GM12878 (cell line): ENCODE measurements at regions not wholly inside any gene's neighbourhood (a gene's known extent, or its start where the extent isn't known, plus 50 kb on each side); places are given as distances from the start of the nearest gene placed in this dataset.
A peak's percentile ranks its signal among the peaks of the same experiment; 100 is the strongest.

Source experiments
- ATAC-seq: fragments of 200-7000 bp; cut with Tn5 transposase; 3 replicates; pipeline ENCODE4 v1.9.1; 2020; ENCODE audit warnings: mild to moderate bottlenecking, moderate library complexity
- BruUV-seq: library from RNA; stranded (reverse); fragments of 400-500 nt; replicated peaks from 2 replicates; lab custom pipeline; 2021; lab: Mats Ljungman, UMichigan
- CTCF ChIA-PET: fragments of 300-600 bp; sonication (Branson Sonifier 250); formaldehyde crosslinking; extraction: SDS; loops from one replicate; lab custom pipeline; 2021; ENCODE audit warnings: inconsistent platforms; lab: Yijun Ruan, JAX
- POLR2A ChIA-PET: fragments of 350-600 bp; formaldehyde crosslinking; extraction: SDS; loops from one replicate; lab custom pipeline; 2021; ENCODE audit warnings: inconsistent platforms; lab: Charles Lee
- RAD21 ChIA-PET: fragments of 300-600 bp; sonication (Branson Sonifier 250); formaldehyde crosslinking; loops from one replicate; lab custom pipeline; 2023; ENCODE audit warnings: antibody characterized with exemption; ENCODE audit not compliant: unreplicated experiment; lab: Charles Lee
- SMC1A ChIA-PET: fragments of 300-600 bp; sonication (Branson Sonifier 250); formaldehyde crosslinking; loops from one replicate; lab custom pipeline; 2023; ENCODE audit not compliant: unreplicated experiment, uncharacterized antibody; lab: Charles Lee
- DNase-seq: peaks from one replicate; pipeline ENCODE4 v3.0.0-alpha.2; 2011; ENCODE audit warnings: low read depth, low spot score
- FAIRE-seq: peaks from 3 replicates; lab custom pipeline; 2011; peaks lifted over from hg19 to GRCh38; lab: Jason Lieb, UNC
- H2AFZ ChIP-seq: 2 replicates; pipeline ENCODE4 v1.6.0; 2011; ENCODE audit warnings: low read depth, low read length, control low read depth; ENCODE audit not compliant: control insufficient read depth
- H3K27ac ChIP-seq: 2 replicates; pipeline ENCODE4 v1.5.1; 2011; ENCODE audit warnings: control low read depth; ENCODE audit not compliant: control insufficient read depth, insufficient read depth
- H3K27me3 ChIP-seq, 2 experiments: replicated peaks in 1 of 2; 2 replicates each; pipeline versions ENCODE4 v1.6.0 to v1.6.1; 2011; ENCODE audit warnings: low read length in 1 of 2; ENCODE audit not compliant: control insufficient read depth in 2 of 2, insufficient read depth in 2 of 2
- H3K36me3 ChIP-seq, 2 experiments: 2 replicates each; pipeline ENCODE4 v1.5.1; 2011; ENCODE audit warnings: low read length in 1 of 2; ENCODE audit not compliant: control insufficient read depth in 2 of 2, insufficient read depth in 2 of 2
- H3K4me1 ChIP-seq: 2 replicates; pipeline ENCODE4 v1.6.1; 2011; ENCODE audit warnings: mild to moderate bottlenecking, low read length, moderate library complexity, mixed read lengths; ENCODE audit not compliant: control insufficient read depth, insufficient read depth
- H3K4me2 ChIP-seq: 2 replicates; pipeline ENCODE4 v1.6.0; 2011; ENCODE audit warnings: control low read depth; ENCODE audit not compliant: control insufficient read depth, insufficient read depth
- H3K4me3 ChIP-seq: fragments of 200-600 bp; sonication (generic); 2 replicates; pipeline ENCODE4 v1.5.1; 2016
- H3K79me2 ChIP-seq: 2 replicates; pipeline ENCODE4 v1.6.0; 2011; ENCODE audit warnings: low read length; ENCODE audit not compliant: control insufficient read depth, insufficient read depth
- H3K9ac ChIP-seq: 2 replicates; pipeline ENCODE4 v1.8.0; 2011; ENCODE audit warnings: low read length, control low read depth, mixed read lengths; ENCODE audit not compliant: control insufficient read depth, insufficient read depth
- H3K9me3 ChIP-seq: replicated peaks from 3 replicates; pipeline ENCODE4 v1.5.1; 2011; ENCODE audit warnings: mild to moderate bottlenecking, low read length; ENCODE audit not compliant: control insufficient read depth, insufficient read depth
- H4K20me1 ChIP-seq: 2 replicates; pipeline ENCODE4 v1.6.0; 2011; ENCODE audit not compliant: control insufficient read depth, insufficient read depth
- BACH1 ChIP-seq: fragments of 450-650 bp; IDR thresholded peaks from 2 replicates; pipeline ENCODE4 v1.6.1; 2017; ENCODE audit warnings: mild to moderate bottlenecking, borderline replicate concordance
- BHLHE40 ChIP-seq, 2 experiments: fragments of 450-650 bp in 1 of 2; IDR thresholded peaks; 2 replicates each; pipeline ENCODE4 v1.6.1; 2011 to 2017; ENCODE audit warnings: low read depth in 2 of 2, borderline replicate concordance in 1 of 2, improper control_type of control experiment in 1 of 2, low read length in 1 of 2, mild to moderate bottlenecking in 1 of 2
- DPF2 ChIP-seq: fragments of 450-650 bp; IDR thresholded peaks from 2 replicates; pipeline ENCODE4 v1.6.1; 2017; ENCODE audit warnings: mild to moderate bottlenecking
- FOXK2 ChIP-seq: fragments of 450-650 bp; IDR thresholded peaks from 2 replicates; pipeline ENCODE4 v1.6.1; 2017; ENCODE audit warnings: mild to moderate bottlenecking, moderate library complexity
- IKZF1 ChIP-seq: fragments of 450-650 bp; conservative IDR thresholded peaks from 2 replicates; pipeline ENCODE4 v1.6.1; 2017; ENCODE audit warnings: antibody characterized with exemption, mild to moderate bottlenecking
- IRF3 ChIP-seq: fragments of 450-650 bp; IDR thresholded peaks from 2 replicates; pipeline ENCODE4 v1.6.1; 2014; ENCODE audit warnings: mild to moderate bottlenecking
- KLF5 ChIP-seq: fragments of 450-650 bp; IDR thresholded peaks from 2 replicates; pipeline ENCODE4 v1.6.1; 2014; ENCODE audit warnings: mild to moderate bottlenecking; ENCODE audit not compliant: partially characterized antibody
- MEF2A ChIP-seq: IDR thresholded peaks from 2 replicates; pipeline ENCODE4 v1.6.1; 2011; ENCODE audit warnings: low read depth, mild to moderate bottlenecking, low read length, moderate library complexity; ENCODE audit not compliant: insufficient read depth
- MTA2 ChIP-seq: fragments of 450-650 bp; IDR thresholded peaks from 2 replicates; pipeline ENCODE4 v1.6.1; 2016; ENCODE audit warnings: low read depth, mild to moderate bottlenecking, moderate library complexity
- NFIC ChIP-seq: IDR thresholded peaks from 2 replicates; pipeline ENCODE4 v1.6.1; 2012; ENCODE audit warnings: low read depth, mild to moderate bottlenecking, inconsistent platforms, low read length, moderate library complexity
- NR2C2 ChIP-seq: IDR thresholded peaks from 2 replicates; pipeline ENCODE4 v1.6.1; 2011; ENCODE audit warnings: borderline replicate concordance, low read depth; ENCODE audit not compliant: control insufficient read depth, insufficient read length
- PML ChIP-seq: IDR thresholded peaks from 2 replicates; pipeline ENCODE4 v1.6.1; 2012; ENCODE audit warnings: low read length, inconsistent platforms
- POLR2AphosphoS2 ChIP-seq: IDR thresholded peaks from 2 replicates; pipeline ENCODE4 v1.6.1; 2011; ENCODE audit warnings: low read depth, mild to moderate bottlenecking, low read length, improper control_type of control experiment, moderate library complexity
- RELB ChIP-seq: fragments of 450-650 bp; IDR thresholded peaks from 2 replicates; pipeline ENCODE4 v1.6.1; 2017; ENCODE audit warnings: low read depth, mild to moderate bottlenecking, moderate library complexity
- SPI1 ChIP-seq: IDR thresholded peaks from 2 replicates; pipeline ENCODE4 v1.6.1; 2011; ENCODE audit warnings: low read depth, mild to moderate bottlenecking, low read length, moderate library complexity, borderline replicate concordance; ENCODE audit not compliant: insufficient read depth
- SREBF2 ChIP-seq: IDR thresholded peaks from 2 replicates; pipeline ENCODE4 v1.6.1; 2012; ENCODE audit warnings: mild to moderate bottlenecking, low read length
- TAF1 ChIP-seq: IDR thresholded peaks from 2 replicates; pipeline ENCODE4 v1.6.1; 2011; ENCODE audit warnings: mild to moderate bottlenecking, low read depth, low read length, borderline replicate concordance
- TCF12 ChIP-seq: IDR thresholded peaks from 2 replicates; pipeline ENCODE4 v1.6.1; 2011; ENCODE audit warnings: low read depth, mild to moderate bottlenecking, low read length
- TCF7 ChIP-seq: IDR thresholded peaks from 2 replicates; pipeline ENCODE4 v1.6.1; 2014; ENCODE audit warnings: antibody characterized with exemption, borderline replicate concordance
- ZNF622 ChIP-seq: fragments of 450-650 bp; IDR thresholded peaks from 2 replicates; pipeline ENCODE4 v1.6.1; 2017; ENCODE audit warnings: mild to moderate bottlenecking, inconsistent platforms
- WGBS: methylation state at CpG from one replicate; pipeline ENCODE4 v1.1.6; 2016; ENCODE audit warnings: low lambda C conversion rate; ENCODE audit not compliant: insufficient replicate concordance, insufficient coverage; ENCODE audit errors: missing lambda C conversion rate; 5-methylcytosine and 5-hydroxymethylcytosine counted together
- in situ Hi-C: fragments of 300-500 bp; cut with MboI; formaldehyde crosslinking; loops from 9 replicates; pipeline ENCODE4 v1.14.3; 2018; ENCODE audit warnings: mixed read lengths
- intact Hi-C: fragments of 100-400 bp; cut with micrococcal nuclease; formaldehyde crosslinking; loops from one replicate; pipeline ENCODE4 v1.14.2; 2022; ENCODE audit not compliant: unreplicated experiment
- TF ChIP-seq, protein P1 (sequence below): IDR thresholded peaks from 2 replicates; pipeline ENCODE4 v1.6.1; 2012; ENCODE audit warnings: low read length, inconsistent platforms

DNA sequence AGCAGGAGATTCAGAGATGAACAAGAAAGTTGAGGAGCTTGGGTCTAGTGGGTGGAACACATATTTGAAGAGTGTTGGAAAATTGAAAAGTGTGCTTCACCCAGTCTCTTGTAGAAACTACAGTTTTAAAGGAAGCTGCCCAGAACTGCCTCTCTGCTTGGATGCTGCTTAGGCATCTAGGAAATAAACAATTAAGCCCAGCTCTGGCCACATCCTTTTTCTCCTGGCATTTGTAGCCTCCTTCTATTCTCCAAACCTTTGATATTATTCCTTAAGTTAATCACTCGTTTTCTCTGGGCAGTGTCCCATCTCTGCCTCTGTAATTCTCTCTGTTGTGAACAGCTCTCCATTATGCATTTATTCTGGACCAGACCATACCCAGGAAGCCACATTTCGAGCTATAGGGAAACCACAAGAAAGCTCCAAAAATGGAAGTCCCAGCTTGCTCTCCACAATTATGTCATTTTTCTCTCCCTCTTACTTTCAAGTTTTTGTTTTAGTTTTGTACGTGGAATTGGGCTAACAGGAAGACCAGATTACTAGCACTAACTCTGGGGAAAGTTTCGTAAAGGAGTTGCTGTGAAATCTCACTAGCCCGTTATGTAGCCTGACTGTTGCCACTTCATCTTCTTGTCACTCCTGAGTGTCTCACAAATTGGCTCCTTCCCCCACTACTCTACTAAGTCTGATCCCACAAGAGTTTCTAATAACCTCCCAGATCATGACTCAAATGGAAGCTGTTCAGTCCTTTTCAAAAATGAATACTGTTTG, 102.2 kb downstream of the NTMT2 start:
- BruUV-seq, result no TSS peak
- H4K20me1 ChIP-seq, result no peaks in the 10 kb centered on the region
- peaks cover 4% of the 10 kb centered on the region for H3K4me1 ChIP-seq
- H3K27me3 ChIP-seq, result no peaks in the 10 kb centered on the region
- no peak overlapping the region for H3K9ac ChIP-seq
- in situ Hi-C loops, result no loop called here
- H3K36me3 ChIP-seq, result no peaks in the 10 kb centered on the region
- CTCF ChIA-PET, result interaction anchor here (0.9 to 1.7 kb wide), 2 partner anchors 9 to 73 kb away, joined by 4 to 5 read pairs; no protein-coding TSS in a partner anchor
- RAD21 ChIA-PET, result interaction anchor here (0.7 kb wide), 1 partner anchor 27 kb away, joined by 4 read pairs; no protein-coding TSS in a partner anchor
- peak overlapping the region; percentile 58 for H2AFZ ChIP-seq
- peak overlapping the region; percentile 50 for H3K4me2 ChIP-seq
- H3K79me2 ChIP-seq, result no peaks in the 10 kb centered on the region
- peak; percentile 31 for DNase-seq
- H3K4me3 ChIP-seq, result no peak overlapping the region
- intact Hi-C loops, result loop anchor here (10.0 kb wide), 1 partner anchor 313 kb away; no protein-coding TSS in a partner anchor
- peak; percentile 78 for FAIRE-seq
- SMC1A ChIA-PET, result interaction anchor here (0.7 to 2.0 kb wide), 12 partner anchors 7 to 634 kb away, joined by 3 to 7 read pairs (median 3); partner anchors contain the start of gene KIFAP3
- no peaks in the 10 kb centered on the region; the same call in 2 of the 3 replicates for H3K9me3 ChIP-seq
- 0% methylated on average over 5 of the region's 5 CpGs for WGBS
- POLR2A ChIA-PET, result no interaction called here
- no peak overlapping the region; the same call in 1 of the 2 replicates for H3K27ac ChIP-seq
- ATAC-seq, result peak; percentile 78
- TF ChIP-seq DPF2 (0 out of 2 replicates have a peak, but pooled peaks have one; percentile 14), TAF1 (no peak), NR2C2 (no peak), PML (no peak), MEF2A (peak; percentile 72; the same call in 1 of the 2 replicates), BHLHE40 (IDR thresholded peaks at IDR 0.05; ENCODE audit: borderline replicate concordance in 1 of 2, low read depth in 2 of 2, low read length in 1 of 2) (no peak), BACH1 (no peak), MTA2 (no peak), SREBF2 (no peak), IRF3 (no peak), TCF7 (peak; percentile 71; the same call in 1 of the 2 replicates), ZNF622 (no peak), NFIC (peak; percentile 58), IKZF1 (peak; percentile 79), TCF12 (no peak), RELB (peak; percentile 46; the same call in 1 of the 2 replicates), KLF5 (no peak), SPI1 (no peak), POLR2AphosphoS2 (no peak), FOXK2 (no peak)
- TF ChIP-seq, protein P1, sequence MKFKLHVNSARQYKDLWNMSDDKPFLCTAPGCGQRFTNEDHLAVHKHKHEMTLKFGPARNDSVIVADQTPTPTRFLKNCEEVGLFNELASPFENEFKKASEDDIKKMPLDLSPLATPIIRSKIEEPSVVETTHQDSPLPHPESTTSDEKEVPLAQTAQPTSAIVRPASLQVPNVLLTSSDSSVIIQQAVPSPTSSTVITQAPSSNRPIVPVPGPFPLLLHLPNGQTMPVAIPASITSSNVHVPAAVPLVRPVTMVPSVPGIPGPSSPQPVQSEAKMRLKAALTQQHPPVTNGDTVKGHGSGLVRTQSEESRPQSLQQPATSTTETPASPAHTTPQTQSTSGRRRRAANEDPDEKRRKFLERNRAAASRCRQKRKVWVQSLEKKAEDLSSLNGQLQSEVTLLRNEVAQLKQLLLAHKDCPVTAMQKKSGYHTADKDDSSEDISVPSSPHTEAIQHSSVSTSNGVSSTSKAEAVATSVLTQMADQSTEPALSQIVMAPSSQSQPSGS, result peak; percentile 75; the same call in 1 of the 2 replicates
